Caco-2 (cell line): ENCODE measurements at regions not wholly inside any gene's neighbourhood (a gene's known extent, or its start where the extent isn't known, plus 50 kb on each side); places are given as distances from the start of the nearest gene placed in this dataset.
"Not testable (repeated sequence)": the region's sequence is repeated elsewhere in the genome, so short reads cannot be mapped to it uniquely, and the experiment has no call there.

ENCODE experiments used
- BruUV-seq: library from RNA; stranded (reverse); fragments of 400-500 nt; replicated peaks from 2 replicates; lab custom pipeline; 2021; lab: Mats Ljungman, UMichigan
- CTCF ChIA-PET: fragments of 300-600 bp; sonication (Branson Sonifier 250); formaldehyde crosslinking; loops from one replicate; lab custom pipeline; 2022; ENCODE audit warnings: antibody characterized with exemption; lab: Charles Lee
- POLR2A ChIA-PET: fragments of 300-600 bp; sonication (Branson Sonifier 250); formaldehyde crosslinking; loops from one replicate; lab custom pipeline; 2022; ENCODE audit warnings: antibody characterized with exemption; lab: Charles Lee
- DNase-seq, 2 experiments: peaks; one replicate each; pipeline versions ENCODE4 v3.0.0 to v3.0.0-alpha.2; 2020 to 2022
- H3K27me3 ChIP-seq: replicated peaks from 2 replicates; pipeline ENCODE4 v1.6.0; 2011; ENCODE audit warnings: low read length; ENCODE audit not compliant: control insufficient read depth, insufficient read depth
- H3K36me3 ChIP-seq: 2 replicates; pipeline ENCODE4 v1.5.1; 2011; ENCODE audit warnings: low read length; ENCODE audit not compliant: control insufficient read depth, insufficient read depth
- H3K4me1 ChIP-seq: fragments of 250-450 bp; sonication (Bioruptor Pico); 2 replicates; pipeline ENCODE4 v1.5.1; 2020; ENCODE audit warnings: mild to moderate bottlenecking
- H3K4me3 ChIP-seq: 2 replicates; pipeline ENCODE4 v1.5.1; 2011; ENCODE audit warnings: low read depth, mild to moderate bottlenecking, control low read depth, low read length
- H3K9me3 ChIP-seq: fragments of 250-450 bp; sonication (Bioruptor Pico); 2 replicates; pipeline ENCODE4 v1.5.1; 2020; ENCODE audit warnings: mild to moderate bottlenecking, moderate library complexity
- H3K27ac Mint-ChIP-seq: one replicate; pipeline ENCODE4 v1.8.0; 2022; ENCODE audit warnings: mixed read lengths; ENCODE audit not compliant: unreplicated experiment
- H3K27me3 Mint-ChIP-seq: one replicate; pipeline ENCODE4 v1.8.0; 2022; ENCODE audit warnings: mixed read lengths; ENCODE audit not compliant: insufficient read depth, unreplicated experiment
- H3K36me3 Mint-ChIP-seq: one replicate; pipeline ENCODE4 v1.8.0; 2022; ENCODE audit warnings: mild to moderate bottlenecking, mixed read lengths; ENCODE audit not compliant: insufficient read depth, unreplicated experiment
- H3K4me1 Mint-ChIP-seq: one replicate; pipeline ENCODE4 v1.8.0; 2022; ENCODE audit warnings: low read depth, mixed read lengths; ENCODE audit not compliant: unreplicated experiment
- H3K4me3 Mint-ChIP-seq: one replicate; pipeline ENCODE4 v1.8.0; 2022; ENCODE audit warnings: mild to moderate bottlenecking, moderate library complexity, mixed read lengths; ENCODE audit not compliant: unreplicated experiment
- H3K9me3 Mint-ChIP-seq: one replicate; pipeline ENCODE4 v1.8.0; 2022; ENCODE audit warnings: mixed read lengths; ENCODE audit not compliant: unreplicated experiment
- intact Hi-C: fragments of 100-400 bp; cut with micrococcal nuclease; formaldehyde crosslinking; loops from one replicate; pipeline ENCODE4 v1.10.0; 2022; ENCODE audit not compliant: unreplicated experiment

DNA sequence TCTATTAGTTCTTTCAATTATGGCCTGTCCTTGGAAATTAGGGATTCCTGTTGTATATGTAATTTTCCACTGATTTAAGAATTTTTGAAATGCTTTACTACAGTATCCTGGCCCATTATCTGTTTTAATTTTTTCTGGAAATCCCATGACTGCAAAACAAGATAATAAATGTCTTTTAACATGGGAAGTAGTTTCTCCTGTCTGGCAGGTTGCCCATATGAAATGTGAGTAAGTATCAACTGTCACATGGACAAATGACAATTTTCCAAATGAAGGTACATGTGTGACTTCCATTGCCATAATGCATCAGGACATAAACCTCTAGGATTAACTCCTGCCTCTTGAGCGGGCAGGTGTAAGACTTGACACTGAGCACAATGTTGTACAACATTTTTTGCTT lies 71.9 kb upstream of the ZNF195 start:
- DNase-seq, H3K9me3 Mint-ChIP-seq, intact Hi-C loops, H3K4me3 ChIP-seq, H3K36me3 ChIP-seq, H3K27me3 ChIP-seq, H3K4me3 Mint-ChIP-seq, H3K4me1 ChIP-seq, H3K27ac Mint-ChIP-seq, H3K9me3 ChIP-seq, BruUV-seq, H3K4me1 Mint-ChIP-seq, POLR2A ChIA-PET, H3K27me3 Mint-ChIP-seq, CTCF ChIA-PET, H3K36me3 Mint-ChIP-seq: not testable (repeated sequence)

- BruUV-seq, CTCF ChIA-PET, DNase-seq, H3K9me3 ChIP-seq, H3K36me3 Mint-ChIP-seq, H3K27me3 ChIP-seq, H3K4me3 Mint-ChIP-seq, H3K4me1 ChIP-seq, intact Hi-C loops, H3K4me3 ChIP-seq, H3K4me1 Mint-ChIP-seq, POLR2A ChIA-PET, H3K9me3 Mint-ChIP-seq, H3K36me3 ChIP-seq, H3K27ac Mint-ChIP-seq: not testable (repeated sequence)
- peaks cover 11% of the 10 kb centered on the region for H3K27me3 Mint-ChIP-seq
These were observed 66.6 kb upstream of the ZNF195 start for GRCh38 chr11:3445535-3445934.

- intact Hi-C loops, H3K4me3 Mint-ChIP-seq, H3K27me3 ChIP-seq, H3K36me3 ChIP-seq, H3K27ac Mint-ChIP-seq, CTCF ChIA-PET, BruUV-seq, H3K36me3 Mint-ChIP-seq, POLR2A ChIA-PET, H3K9me3 ChIP-seq, DNase-seq, H3K9me3 Mint-ChIP-seq, H3K4me3 ChIP-seq, H3K4me1 ChIP-seq, H3K4me1 Mint-ChIP-seq: not testable (repeated sequence)
- H3K27me3 Mint-ChIP-seq, result peaks cover 11% of the 10 kb centered on the region
These were observed 65.4 kb upstream of the ZNF195 start for GRCh38 chr11:3444420-3444744.

DNA sequence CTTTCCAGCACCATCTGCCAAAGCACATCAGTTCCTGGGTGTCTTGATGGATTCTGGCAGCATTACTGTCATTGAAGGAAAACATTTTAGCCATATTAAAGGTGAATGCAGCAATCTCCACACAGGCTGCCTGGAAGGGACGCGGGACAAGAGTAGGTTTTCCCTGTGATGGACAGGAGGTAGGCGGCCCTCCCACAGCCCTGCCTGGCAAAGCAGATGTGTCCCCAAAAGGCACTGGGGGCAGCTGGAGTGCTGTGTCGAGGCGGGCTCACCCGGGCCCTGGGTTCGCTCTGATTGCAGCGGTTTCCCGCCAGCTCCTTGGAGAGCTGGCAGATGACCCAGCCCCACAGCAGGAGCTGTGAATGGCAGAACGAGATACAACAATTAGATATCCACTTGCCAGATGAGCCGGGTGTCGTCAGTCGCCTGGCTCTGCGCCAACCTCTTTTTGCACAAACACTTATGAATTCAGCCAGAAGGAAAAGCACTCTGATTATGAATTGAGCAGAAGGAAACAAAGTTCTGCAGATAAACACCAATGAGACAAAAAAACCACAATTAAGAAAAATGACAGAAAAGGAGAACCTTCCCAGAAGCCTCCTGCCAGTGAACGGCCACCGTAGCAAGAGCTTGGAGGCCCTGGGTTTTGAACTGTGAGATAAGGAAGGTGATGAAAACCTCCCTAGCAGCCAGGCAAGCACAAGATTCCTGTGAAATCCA lies 64.9 kb upstream of the ZNF195 start:
- intact Hi-C loops, H3K4me1 Mint-ChIP-seq, H3K36me3 Mint-ChIP-seq, CTCF ChIA-PET, H3K9me3 Mint-ChIP-seq, H3K27me3 ChIP-seq, BruUV-seq, DNase-seq, POLR2A ChIA-PET, H3K4me3 ChIP-seq, H3K9me3 ChIP-seq, H3K27ac Mint-ChIP-seq, H3K36me3 ChIP-seq, H3K4me3 Mint-ChIP-seq, H3K4me1 ChIP-seq: not testable (repeated sequence)
- peaks cover 11% of the 10 kb centered on the region for H3K27me3 Mint-ChIP-seq

GRCh38 chr11:3437441-3437840 lies 58.5 kb upstream of the ZNF195 start:
- intact Hi-C loops, H3K4me1 ChIP-seq, H3K4me1 Mint-ChIP-seq, H3K27me3 ChIP-seq, H3K27ac Mint-ChIP-seq, H3K4me3 ChIP-seq, H3K27me3 Mint-ChIP-seq, BruUV-seq, H3K36me3 ChIP-seq, CTCF ChIA-PET, H3K9me3 Mint-ChIP-seq, H3K4me3 Mint-ChIP-seq, H3K36me3 Mint-ChIP-seq, H3K9me3 ChIP-seq, DNase-seq, POLR2A ChIA-PET: not testable (repeated sequence)
